Right renal cortex interstitium (tissue), 3 donors: ENCODE measurements at regions not wholly inside any gene's neighbourhood (a gene's known extent, or its start where the extent isn't known, plus 50 kb on each side); places are given as distances from the start of the nearest gene placed in this dataset.
"Not testable (repeated sequence)": the region's sequence is repeated elsewhere in the genome, so short reads cannot be mapped to it uniquely, and the experiment has no call there.

Experiments
- DNase-seq, 3 donors: peaks; one replicate each; pipeline ENCODE4 v3.0.0-alpha.2; 2013; ENCODE audit warnings: low read depth in 3 of 3, low spot score in 2 of 3

DNA sequence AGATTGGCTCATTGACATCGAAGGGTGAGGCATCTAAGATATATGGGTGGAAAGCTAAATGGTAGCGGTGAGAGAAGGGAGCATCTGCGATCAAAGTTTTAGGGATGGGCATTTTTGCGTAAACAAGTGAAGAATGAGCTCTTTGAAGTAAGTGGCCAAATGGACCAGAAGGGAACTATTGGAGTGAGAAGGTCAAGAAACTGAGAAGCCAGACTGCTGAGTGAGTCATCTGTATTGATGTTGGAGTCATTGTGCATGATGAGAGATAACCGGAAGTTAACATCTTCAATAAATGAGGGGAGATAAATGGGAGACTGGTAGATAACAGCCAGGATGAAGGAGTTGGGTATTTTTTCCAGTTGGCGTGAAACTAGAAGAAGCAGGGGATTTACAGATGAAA is 271.9 kb upstream of the PDE3A start:
- no peak for DNase-seq

DNA sequence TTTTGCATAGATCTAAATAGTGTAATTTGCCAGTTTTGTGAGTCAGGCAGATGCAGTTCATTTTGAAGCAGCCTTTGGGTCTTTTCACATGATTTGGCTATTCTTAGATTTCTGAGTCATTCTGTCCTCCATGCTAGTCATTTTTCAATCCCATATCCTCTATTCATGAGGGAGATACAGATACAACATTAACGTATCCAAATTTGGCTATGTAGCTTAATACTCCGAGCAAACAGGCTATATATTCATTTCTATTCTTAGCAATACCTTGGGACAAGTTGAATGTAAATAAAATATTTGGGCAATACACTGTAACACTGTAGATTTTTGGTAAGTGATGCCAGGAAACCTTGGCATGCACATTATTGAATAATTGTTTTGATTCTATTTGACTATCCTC is 270.7 kb upstream of the PDE3A start:
- DNase-seq, result no peak

DNA sequence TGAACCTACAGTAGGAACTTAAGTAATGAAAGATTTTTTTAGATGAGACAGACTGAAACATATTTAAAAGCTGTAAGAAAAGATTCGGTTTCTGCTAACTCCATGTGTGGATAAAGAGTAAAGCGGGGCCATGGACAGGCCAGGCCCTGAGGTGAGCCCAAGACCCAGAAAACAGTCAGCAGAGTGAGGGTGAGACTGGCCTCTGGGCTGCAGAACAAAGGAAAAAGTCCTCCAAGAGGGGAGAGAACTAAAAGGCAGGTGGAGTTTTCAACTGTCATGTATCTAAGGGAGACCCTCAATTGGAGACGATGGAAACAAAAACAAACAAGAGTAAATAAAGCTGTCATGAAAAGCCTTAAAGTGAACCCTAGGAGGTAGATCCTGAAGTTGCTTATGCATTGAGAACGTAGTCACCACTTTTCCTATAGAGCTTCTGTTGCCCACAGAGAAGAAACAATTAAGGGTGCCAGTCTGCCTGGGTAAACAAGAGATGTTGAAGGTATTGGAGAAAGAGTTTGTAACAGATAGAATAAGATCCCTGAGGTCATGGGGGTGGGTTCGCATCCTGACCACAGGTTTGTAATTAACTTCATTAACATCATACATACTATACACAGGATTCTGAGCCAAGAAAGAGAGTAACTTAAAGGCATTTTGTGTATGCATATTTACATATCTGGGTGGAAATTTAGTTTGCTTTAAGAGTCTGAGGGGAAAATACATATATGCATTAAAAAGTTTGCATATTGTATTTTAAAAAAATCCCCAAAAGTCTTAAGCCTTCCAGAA is 268.7 kb upstream of the PDE3A start:
- DNase-seq, result peak in 1 of 3 donors; percentile 4

DNA sequence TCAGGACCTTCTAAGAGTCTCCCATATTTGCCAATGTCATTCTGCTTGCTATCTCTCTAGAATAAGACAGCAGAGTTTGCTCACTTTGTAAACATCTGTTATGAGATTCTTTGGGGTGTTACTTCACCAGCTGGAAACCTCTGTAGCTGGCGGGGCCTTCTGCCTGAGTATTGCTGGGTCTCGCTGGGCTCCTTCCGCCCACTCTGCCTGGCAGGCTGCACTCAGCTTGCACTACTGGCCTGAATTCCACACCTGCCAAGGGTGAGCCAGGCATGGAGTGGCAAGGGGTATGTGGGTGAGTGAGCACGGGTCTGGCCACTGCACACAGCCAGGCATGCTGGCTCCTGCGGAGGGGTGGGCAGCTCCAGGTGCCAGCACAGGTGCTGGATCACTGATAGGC is 267.3 kb upstream of the PDE3A start:
- no peak for DNase-seq

DNA sequence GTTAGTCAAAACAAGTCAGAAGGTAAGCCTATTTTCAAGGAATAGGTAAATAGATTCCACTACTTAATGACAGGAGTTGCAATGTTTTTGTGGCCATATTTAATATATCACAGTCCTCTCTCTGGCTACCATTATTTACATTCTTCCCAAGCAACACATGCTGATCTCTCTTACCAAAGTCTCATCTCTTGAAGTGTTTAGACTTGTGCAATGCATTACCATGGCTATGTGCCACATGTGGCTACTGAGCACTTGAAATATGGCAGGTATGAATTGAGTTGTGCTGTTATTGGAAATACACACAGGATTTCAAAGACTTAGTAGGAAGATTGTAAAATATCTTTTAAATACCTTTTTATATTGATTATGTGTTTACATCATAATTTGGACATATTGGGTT is 262.4 kb upstream of the PDE3A start:
- DNase-seq, result no peak

DNA sequence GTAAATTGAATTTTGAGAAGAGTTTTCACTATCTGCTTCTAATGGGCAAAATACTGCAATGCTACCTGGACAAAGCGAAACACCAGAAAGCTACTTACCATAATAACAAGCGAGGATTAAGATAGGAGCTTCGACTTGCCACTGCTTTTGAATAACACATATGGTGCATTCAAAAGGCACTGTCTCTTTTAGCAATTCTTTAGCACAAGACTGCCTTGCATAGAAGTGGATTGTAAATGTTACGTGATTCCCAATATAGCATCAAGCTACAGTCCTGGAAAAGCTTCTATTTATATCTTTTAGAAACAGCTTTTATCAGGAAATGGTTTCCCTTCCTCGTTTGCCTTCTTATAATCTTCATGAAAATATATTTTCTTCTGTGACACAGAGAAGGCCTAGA is 258.7 kb upstream of the PDE3A start:
- no peak for DNase-seq

DNA sequence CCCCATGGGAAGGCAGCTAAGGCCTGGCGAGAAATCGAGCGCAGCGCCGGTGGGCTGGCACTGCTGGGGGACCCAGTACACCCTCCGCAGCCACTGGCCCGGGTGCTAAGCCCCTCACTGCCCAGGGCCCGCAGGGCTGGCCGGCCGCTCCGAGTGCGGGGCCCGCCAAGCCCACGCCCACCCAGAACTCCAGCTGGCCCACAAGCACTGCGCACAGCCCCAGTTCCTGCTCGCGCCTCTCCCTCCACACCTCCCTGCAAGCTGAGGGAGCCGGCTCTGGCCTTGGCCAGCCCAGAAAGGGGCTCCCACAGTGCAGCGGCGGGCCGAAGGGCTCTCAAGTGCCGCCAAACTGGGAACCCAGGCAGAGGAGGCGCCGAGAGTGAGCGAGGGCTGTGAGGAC is 253.0 kb upstream of the PDE3A start:
- DNase-seq, result not testable (repeated sequence)

DNA sequence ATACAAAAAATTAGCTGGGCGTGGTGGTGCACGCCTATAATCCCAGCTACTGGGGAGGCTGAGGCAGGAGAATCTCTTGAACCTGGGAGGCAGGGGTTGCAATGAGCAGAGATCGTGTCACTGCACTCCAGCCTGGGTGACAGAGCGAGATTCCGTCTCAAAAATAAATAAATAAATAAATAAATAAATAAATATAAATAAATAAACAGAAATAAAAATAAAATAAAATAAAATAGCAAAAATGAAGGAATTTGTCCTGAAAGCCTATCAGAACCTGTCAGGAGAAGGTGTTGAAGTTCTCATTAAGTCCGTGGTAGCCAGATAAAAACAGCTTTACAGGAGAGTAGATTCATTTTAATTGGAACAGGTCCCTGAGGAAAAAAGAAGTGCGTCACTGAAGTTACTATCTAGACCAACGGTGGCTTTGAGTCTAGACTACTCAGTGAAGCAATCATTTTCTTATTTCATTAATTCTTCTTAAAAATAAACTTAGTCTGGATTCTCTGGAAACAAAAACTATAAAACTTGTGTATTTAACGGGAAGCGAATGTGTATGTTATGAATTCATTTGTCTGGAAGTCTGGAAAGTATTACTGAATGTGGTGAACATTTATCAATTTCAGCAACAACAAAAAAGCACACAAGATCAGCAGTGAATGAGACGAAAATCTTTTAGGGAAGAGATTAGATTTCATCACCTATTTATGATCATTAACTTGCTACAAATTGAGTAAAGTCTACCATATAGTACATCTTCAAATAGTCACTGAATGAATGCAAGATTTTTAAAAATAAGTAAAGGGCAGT is 248.5 kb upstream of the PDE3A start:
- DNase-seq, result no peak

DNA sequence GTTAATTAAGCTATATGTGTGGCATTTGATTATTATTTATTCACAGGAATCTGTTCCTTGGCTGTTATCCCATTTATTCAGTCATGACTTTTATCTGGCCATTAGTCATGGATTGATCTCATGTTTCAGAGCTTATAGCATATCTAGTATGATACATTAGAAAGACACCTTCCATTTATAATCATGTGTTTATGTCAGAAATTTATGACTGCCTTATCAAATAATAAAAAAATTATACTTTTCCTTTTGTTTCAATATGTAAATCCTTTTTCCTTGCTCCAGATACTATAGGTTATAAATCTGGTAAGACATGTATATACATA is 248.0 kb upstream of the PDE3A start:
- DNase-seq, result no peak

DNA sequence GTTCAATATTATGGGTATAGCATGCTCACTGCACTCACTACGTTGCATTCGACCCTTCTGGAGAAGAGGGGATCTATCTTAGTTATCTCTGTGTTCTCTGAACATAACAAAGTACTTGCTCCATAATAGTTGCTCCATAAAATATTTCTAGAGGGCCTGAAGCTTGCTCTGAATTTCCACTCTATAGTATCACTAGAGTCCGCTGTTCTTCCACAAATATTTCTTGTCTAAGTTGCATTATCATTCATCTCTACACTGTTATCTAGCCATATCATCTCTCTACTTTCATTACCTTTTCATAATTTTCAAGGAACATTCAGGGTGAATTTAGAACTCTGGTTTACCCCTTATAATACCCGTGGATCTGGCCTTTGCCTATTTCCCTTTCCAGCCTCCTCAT is 246.1 kb upstream of the PDE3A start:
- DNase-seq, result no peak

DNA sequence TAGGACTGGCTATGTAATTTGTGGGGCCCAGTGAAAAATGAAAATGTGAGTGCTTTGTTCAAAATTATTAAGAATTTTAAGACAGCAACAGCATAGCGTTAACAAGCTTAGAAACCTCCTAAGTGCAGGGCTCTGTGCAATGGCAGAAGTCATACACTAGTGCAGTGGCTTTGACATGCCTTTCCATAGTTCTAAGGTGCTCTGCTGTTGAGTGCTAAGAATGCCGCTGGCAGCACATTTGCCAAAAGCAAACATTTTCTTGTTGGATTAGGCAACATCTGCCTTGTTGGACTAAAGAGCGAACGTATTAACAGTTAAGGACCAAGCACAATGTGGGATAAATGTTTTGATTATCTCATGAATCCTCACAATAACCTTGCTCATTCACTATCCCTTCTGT is 244.9 kb upstream of the PDE3A start:
- DNase-seq, result no peak

DNA sequence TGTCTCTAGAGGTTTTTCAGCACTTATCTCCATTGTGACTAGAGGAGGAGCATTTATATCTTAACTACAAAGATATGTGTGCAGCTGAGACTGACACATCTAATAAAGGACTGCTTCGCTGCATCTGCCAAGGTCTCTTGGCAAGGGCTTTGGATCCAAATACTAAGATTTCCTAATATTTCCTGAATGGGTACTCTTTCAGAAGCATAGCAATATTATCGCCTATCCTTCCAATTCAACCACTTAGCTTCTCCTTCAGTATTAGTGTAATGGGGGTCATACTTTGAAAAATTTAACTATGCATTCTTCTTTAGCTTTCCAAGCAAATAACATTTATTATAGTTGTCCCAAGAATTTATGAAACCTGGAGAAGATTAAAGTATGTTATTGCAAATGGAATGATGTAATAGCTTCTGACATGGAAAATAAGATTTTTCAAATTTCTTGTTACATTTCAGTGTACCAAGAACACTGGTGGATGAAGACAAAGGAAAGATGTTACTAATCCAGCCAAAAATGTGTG is 243.0 kb upstream of the PDE3A start:
- no peak for DNase-seq

DNA sequence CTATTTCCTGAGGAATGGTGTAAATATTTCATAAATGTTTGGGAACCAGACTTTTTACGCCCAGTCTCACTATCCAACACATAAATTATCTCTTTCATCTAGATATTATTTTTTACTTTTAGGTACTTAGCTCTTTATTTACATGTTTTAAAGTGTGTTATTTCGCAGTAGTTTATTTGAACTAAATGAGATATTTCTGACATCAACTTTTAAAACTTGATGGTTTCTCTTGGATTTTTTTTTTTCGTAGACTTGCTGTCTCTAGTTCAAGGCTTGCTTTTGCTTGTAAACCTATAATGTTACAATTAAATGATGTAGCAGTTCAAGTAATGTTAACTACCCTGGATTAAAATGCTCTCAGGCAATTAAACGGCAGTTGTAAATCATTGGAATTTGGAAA is 241.7 kb upstream of the PDE3A start:
- no peak for DNase-seq

DNA sequence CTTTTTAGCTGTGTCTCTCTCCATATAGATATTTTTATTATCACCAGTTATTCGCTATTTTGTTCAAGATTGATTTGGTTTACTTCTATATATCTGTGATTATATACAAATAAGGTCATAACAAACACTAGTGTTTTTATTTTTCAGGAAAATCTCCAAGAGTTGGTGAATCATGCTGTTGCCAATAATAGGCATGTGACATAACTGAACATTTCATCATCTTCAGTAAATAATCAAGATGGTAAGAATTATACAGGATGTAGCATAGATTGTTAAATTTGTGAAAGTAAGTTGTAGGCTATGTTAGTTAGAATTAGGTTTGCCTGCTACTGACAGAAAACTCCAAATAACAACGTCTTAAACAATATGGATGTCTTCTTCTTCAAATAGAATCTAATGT is 240.9 kb upstream of the PDE3A start:
- no peak for DNase-seq

DNA sequence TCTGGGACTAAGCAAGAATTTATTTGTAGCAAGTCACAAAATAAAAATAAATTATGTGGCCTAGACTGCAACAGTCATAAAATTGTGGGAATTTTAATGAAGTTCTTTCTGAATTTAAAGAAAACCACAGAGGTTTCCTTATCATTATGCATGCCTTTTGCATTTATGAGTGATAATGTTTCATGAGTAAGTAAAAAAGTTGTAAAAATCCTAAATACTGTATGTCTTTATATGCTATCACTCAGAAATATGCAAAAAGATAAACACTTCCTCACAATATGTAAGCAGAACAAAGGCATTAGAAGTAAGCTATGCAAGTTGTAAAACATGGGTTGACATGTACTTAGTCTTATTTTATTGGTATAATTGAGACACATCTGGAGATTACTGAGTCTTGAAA is 239.4 kb upstream of the PDE3A start:
- DNase-seq, result no peak

DNA sequence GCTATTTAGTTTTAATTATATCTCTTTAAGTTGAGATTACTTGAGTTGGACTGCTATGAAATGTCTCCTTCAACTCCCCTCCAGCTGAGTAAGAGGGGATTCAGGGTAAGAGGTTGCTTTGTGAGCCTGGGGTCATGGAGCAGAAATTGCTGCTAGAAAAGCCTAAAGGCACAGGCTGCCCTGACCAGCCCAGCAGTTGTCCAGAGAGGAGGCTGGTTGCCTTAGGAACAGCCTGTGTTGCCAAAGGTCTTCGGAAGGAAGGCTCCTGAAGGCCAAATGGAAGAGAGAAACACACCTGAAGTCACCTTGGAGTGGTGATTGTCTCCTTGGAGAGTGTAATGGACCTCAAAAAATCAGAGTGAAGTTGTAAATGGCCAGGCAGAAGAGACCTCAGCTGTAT is 235.5 kb upstream of the PDE3A start:
- DNase-seq, result no peak

DNA sequence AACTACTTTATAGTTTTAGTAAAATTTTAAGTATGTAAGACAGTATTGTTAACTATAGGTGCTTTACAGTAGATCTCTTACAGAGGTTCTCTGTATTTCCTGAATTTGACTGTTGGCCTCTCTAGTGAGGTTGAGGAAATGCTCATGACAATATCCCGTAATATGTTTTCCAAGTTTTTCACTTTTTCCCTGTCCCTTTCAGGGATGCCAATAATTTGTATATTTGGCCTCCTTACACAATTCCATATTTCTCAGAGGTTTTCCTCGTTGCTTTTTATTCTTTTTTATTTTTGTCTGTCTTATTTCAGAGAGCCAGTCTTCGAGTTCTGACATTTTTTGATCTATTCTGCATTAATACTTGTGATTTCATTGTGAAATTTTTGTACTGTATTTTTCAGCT is 233.7 kb upstream of the PDE3A start:
- no peak for DNase-seq

DNA sequence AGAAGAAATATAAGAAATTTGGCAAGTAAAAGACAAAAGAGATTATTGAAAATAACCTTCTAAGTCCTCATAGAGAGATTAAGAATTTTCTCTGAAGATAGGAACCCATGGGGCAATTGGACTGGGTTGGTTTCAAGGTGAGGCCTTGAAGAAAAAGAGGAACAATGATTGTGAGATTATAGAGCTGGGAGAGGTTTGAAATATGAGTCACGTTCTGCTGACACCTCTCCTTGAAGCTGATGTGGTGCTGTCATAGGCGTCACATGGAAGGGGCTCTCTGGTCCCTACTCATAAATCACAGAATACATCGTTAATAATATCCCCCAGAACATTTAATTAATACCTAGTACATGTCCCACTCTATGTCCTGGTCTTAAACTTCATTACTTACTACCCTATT is 227.6 kb upstream of the PDE3A start:
- no peak for DNase-seq

DNA sequence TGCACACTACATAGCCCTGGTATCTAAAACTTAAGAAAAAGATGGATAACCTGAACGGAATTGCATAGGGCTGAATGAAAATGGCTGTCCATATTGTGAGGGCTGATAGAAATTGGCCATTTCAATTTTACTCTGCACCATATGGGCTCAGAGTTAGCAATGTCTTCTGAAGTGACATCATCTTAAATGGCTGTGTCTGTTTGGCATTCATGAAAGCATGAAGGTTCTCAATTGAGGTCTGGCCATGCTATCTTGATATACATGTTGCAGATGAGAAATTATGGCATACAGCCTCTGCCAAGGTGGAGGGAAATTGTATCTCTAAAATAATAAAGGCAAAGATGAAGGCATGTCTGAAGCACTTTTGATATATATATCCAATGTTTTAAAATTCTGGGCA is 226.0 kb upstream of the PDE3A start:
- DNase-seq, result no peak

DNA sequence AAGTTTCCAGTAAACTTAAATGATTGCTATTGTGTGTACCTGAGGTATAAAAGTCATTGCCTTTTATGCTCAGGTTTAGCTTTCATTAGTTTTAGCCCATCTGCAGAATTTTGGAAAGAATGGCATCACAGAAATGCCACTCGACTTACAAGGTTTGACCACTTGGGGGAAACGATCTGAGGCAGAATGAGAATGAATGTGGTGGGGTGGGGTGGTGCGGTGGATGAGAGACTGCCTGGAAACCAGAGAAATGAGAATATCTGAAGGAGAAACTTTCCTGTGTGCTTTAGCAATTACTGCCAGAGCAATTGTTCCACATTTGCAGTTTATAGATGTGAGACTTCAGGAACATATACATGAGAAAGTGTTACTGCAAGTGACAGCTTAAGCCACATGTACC is 225.4 kb upstream of the PDE3A start:
- no peak for DNase-seq

DNA sequence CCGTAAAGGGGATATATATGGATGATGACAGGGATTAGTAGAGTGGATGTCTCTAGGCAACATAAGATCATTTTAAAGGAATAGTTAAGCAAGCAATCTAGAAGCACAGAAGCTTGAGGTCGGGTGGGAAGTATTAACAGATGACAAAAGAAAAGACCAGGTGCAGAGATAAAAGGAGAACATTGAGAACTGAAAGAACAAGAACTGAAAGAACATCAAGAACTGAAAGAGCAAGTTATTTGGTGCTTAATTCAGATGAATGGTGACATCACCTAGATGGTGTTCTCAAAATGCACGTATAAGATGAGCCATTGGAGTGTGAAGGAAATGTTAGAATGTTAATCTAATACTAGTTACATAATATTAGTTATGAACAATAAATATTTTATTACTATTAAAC is 224.0 kb upstream of the PDE3A start:
- DNase-seq, result no peak

DNA sequence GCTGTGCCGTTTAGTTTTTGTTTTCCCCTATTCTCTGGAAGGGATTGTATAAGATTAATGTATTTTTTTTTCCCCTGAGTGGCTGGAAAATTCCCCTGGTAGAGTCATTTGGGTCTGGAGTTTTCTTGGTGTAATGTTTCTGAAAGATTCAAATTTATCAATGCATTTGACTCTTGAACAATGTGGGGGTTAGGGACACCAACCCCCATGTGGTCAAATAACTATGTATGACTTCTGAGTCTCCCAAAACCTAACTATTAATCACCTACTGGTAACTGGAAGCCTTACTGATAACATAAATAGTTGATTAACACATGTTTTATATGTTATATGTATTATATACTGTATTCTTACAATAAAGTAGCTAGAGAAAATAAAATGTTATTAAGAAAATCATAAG is 220.1 kb upstream of the PDE3A start:
- no peak for DNase-seq
